ENCODE measurements at regions not wholly inside any gene's neighbourhood (a gene's known extent, or its start where the extent isn't known, plus 50 kb on each side); places are given as distances from the start of the nearest gene placed in this dataset.

DNA sequence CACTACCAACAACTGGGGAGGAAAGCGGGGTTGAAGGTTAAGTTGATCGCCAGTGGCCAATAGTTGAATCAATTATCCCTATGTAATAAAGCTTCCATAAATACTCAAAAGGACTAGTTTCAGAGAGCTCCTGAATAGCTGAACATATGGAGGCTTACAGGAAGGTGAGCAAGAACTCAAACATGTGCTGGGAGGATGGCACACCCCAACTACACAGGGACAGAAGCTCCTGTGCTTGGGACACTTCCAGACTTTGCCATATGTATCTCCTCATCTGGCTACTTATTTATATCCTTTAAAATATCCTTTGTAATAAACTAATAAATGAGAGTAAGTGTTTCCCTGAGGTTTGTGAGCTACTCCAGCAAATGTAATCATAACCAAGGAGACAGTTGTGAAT, 115.7 kb downstream of the HNMT start:
- TF ChIP-seq, protein P1, sequence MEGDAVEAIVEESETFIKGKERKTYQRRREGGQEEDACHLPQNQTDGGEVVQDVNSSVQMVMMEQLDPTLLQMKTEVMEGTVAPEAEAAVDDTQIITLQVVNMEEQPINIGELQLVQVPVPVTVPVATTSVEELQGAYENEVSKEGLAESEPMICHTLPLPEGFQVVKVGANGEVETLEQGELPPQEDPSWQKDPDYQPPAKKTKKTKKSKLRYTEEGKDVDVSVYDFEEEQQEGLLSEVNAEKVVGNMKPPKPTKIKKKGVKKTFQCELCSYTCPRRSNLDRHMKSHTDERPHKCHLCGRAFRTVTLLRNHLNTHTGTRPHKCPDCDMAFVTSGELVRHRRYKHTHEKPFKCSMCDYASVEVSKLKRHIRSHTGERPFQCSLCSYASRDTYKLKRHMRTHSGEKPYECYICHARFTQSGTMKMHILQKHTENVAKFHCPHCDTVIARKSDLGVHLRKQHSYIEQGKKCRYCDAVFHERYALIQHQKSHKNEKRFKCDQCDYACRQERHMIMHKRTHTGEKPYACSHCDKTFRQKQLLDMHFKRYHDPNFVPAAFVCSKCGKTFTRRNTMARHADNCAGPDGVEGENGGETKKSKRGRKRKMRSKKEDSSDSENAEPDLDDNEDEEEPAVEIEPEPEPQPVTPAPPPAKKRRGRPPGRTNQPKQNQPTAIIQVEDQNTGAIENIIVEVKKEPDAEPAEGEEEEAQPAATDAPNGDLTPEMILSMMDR (IDR thresholded peaks at IDR 0.05; ENCODE audit: borderline replicate concordance, extremely low read depth, low read length, poor library complexity, severe bottlenecking), result no peak
- no peak for TF ChIP-seq EZH2 (IDR thresholded peaks at IDR 0.05; ENCODE audit: borderline replicate concordance, low read depth, low read length, severe bottlenecking)
